ENCODE measurements at regions not wholly inside any gene's neighbourhood (a gene's known extent, or its start where the extent isn't known, plus 50 kb on each side); places are given as distances from the start of the nearest gene placed in this dataset.

- no peaks in the 10 kb centered on the region for H3K36me3 ChIP-seq (ENCODE audit: insufficient read depth, low read length)
- no peaks in the 10 kb centered on the region for H3K4me1 ChIP-seq (ENCODE audit: insufficient read depth, low read length, poor library complexity, severe bottlenecking)
- H3F3A ChIP-seq (ENCODE audit: low read depth): no peaks in the 10 kb centered on the region
- H3K4me2 ChIP-seq (ENCODE audit: low read depth, low read length, poor library complexity, severe bottlenecking): no peak overlapping the region
- no peaks in the 10 kb centered on the region for H4K20me1 ChIP-seq (ENCODE audit: insufficient read depth, low read length, poor library complexity, severe bottlenecking)
- H3K9me2 ChIP-seq (replicated peaks; ENCODE audit: low read depth, low read length): no peaks in the 10 kb centered on the region
- H3K79me2 ChIP-seq (ENCODE audit: insufficient read depth, low read length): no peaks in the 10 kb centered on the region
- no peak for TF ChIP-seq EZH2phosphoT487 (IDR thresholded peaks at IDR 0.05; ENCODE audit: borderline replicate concordance)
- TF ChIP-seq, protein P1, sequence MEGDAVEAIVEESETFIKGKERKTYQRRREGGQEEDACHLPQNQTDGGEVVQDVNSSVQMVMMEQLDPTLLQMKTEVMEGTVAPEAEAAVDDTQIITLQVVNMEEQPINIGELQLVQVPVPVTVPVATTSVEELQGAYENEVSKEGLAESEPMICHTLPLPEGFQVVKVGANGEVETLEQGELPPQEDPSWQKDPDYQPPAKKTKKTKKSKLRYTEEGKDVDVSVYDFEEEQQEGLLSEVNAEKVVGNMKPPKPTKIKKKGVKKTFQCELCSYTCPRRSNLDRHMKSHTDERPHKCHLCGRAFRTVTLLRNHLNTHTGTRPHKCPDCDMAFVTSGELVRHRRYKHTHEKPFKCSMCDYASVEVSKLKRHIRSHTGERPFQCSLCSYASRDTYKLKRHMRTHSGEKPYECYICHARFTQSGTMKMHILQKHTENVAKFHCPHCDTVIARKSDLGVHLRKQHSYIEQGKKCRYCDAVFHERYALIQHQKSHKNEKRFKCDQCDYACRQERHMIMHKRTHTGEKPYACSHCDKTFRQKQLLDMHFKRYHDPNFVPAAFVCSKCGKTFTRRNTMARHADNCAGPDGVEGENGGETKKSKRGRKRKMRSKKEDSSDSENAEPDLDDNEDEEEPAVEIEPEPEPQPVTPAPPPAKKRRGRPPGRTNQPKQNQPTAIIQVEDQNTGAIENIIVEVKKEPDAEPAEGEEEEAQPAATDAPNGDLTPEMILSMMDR (conservative IDR thresholded peaks at IDR 0.05; ENCODE audit: low read length): no peak
- H3K9me3 ChIP-seq (ENCODE audit: insufficient read depth, low read depth, low read length): no peaks in the 10 kb centered on the region
- no peak overlapping the region for H2AFZ ChIP-seq (ENCODE audit: low read length)
- H3K9ac ChIP-seq (ENCODE audit: low read depth, low read length, poor library complexity, severe bottlenecking): no peak overlapping the region
- H3K4me3 ChIP-seq (ENCODE audit: low read length, poor library complexity, severe bottlenecking): no peak overlapping the region
- H3K27me3 ChIP-seq (ENCODE audit: insufficient read depth, low read length, poor library complexity, severe bottlenecking): no peaks in the 10 kb centered on the region
Observed at GRCh38 chr6:3900744-3901336, 51.7 kb downstream of the FAM50B start.

GRCh38 chr6:3902871-3903648 is 53.9 kb downstream of the FAM50B start:
- Histone ChIP-seq H3F3A (ENCODE audit: low read depth) (no peaks in the 10 kb centered on the region), H2AFZ (ENCODE audit: low read length) (no peak overlapping the region), H3K9me3 (ENCODE audit: insufficient read depth, low read depth, low read length) (no peaks in the 10 kb centered on the region), H3K79me2 (ENCODE audit: insufficient read depth, low read length) (no peaks in the 10 kb centered on the region), H3K27me3 (ENCODE audit: insufficient read depth, low read length, poor library complexity, severe bottlenecking) (no peaks in the 10 kb centered on the region), H4K20me1 (ENCODE audit: insufficient read depth, low read length, poor library complexity, severe bottlenecking) (no peaks in the 10 kb centered on the region), H3K36me3 (ENCODE audit: insufficient read depth, low read length) (no peaks in the 10 kb centered on the region), H3K4me3 (ENCODE audit: low read length, poor library complexity, severe bottlenecking) (no peak overlapping the region), H3K9ac (ENCODE audit: low read depth, low read length, poor library complexity, severe bottlenecking) (no peak overlapping the region), H3K4me1 (ENCODE audit: insufficient read depth, low read length, poor library complexity, severe bottlenecking) (no peaks in the 10 kb centered on the region), H3K9me2 (replicated peaks; ENCODE audit: low read depth, low read length) (no peaks in the 10 kb centered on the region), H3K4me2 (ENCODE audit: low read depth, low read length, poor library complexity, severe bottlenecking) (no peak overlapping the region)
- no peak for TF ChIP-seq EZH2phosphoT487 (IDR thresholded peaks at IDR 0.05; ENCODE audit: borderline replicate concordance)
- TF ChIP-seq, protein P1 (conservative IDR thresholded peaks at IDR 0.05; ENCODE audit: low read length): no peak

- Histone ChIP-seq H3K9me2 (replicated peaks; ENCODE audit: low read depth, low read length) (no peaks in the 10 kb centered on the region), H3K27me3 (ENCODE audit: insufficient read depth, low read length, poor library complexity, severe bottlenecking) (no peaks in the 10 kb centered on the region), H3K79me2 (ENCODE audit: insufficient read depth, low read length) (no peaks in the 10 kb centered on the region), H3K9me3 (ENCODE audit: insufficient read depth, low read depth, low read length) (no peaks in the 10 kb centered on the region), H3K9ac (ENCODE audit: low read depth, low read length, poor library complexity, severe bottlenecking) (no peak overlapping the region), H3K4me2 (ENCODE audit: low read depth, low read length, poor library complexity, severe bottlenecking) (no peak overlapping the region), H3K36me3 (ENCODE audit: insufficient read depth, low read length) (no peaks in the 10 kb centered on the region), H3K4me3 (ENCODE audit: low read length, poor library complexity, severe bottlenecking) (no peak overlapping the region), H4K20me1 (ENCODE audit: insufficient read depth, low read length, poor library complexity, severe bottlenecking) (no peaks in the 10 kb centered on the region), H3F3A (ENCODE audit: low read depth) (no peaks in the 10 kb centered on the region), H2AFZ (ENCODE audit: low read length) (no peak overlapping the region), H3K4me1 (ENCODE audit: insufficient read depth, low read length, poor library complexity, severe bottlenecking) (no peaks in the 10 kb centered on the region)
- TF ChIP-seq EZH2phosphoT487 (IDR thresholded peaks at IDR 0.05; ENCODE audit: borderline replicate concordance): no peak
- TF ChIP-seq, protein P1 (conservative IDR thresholded peaks at IDR 0.05; ENCODE audit: low read length): no peak
Observed at GRCh38 chr6:3904518-3904917, 55.3 kb downstream of the FAM50B start.
